ENCODE measurements at regions not wholly inside any gene's neighbourhood (a gene's known extent, or its start where the extent isn't known, plus 50 kb on each side); places are given as distances from the start of the nearest gene placed in this dataset.

DNA sequence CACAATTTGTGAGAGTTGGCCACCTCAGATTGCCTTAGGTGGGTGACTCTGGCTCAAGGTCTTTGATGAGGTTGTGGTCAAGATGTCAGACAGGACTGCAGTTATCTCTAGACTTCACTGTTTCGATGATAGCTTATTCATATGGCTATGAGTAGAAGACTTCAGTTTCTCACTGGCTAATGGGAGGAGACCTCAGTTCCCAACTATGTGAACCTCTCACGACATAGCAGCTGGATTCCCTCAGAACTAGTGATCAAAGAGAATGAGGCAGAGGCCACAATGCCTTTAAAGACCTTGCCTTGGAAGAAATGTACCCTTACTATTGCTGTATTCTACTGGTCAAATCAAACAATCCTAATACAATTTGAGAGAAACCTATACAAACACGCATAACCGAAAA lies 607.5 kb upstream of the ROBO2 start:
- TF ChIP-seq REST (IDR thresholded peaks at IDR 0.05; ENCODE audit: borderline replicate concordance), result no peak
- no peak for TF ChIP-seq REST (CRISPR knock-in tag; IDR thresholded peaks at IDR 0.05; ENCODE audit: low read depth)
- TF ChIP-seq KDM4B (IDR thresholded peaks at IDR 0.05; ENCODE audit: borderline replicate concordance in 2 of 2, low read depth in 1 of 2), result no peak
- TF ChIP-seq CHD4 (IDR thresholded peaks at IDR 0.05; ENCODE audit: insufficient read depth, insufficient replicate concordance, low read depth, low read length, poor library complexity, severe bottlenecking), result no peak
- no peak for TF ChIP-seq CTCF (IDR thresholded peaks at IDR 0.05 in 2 of 3, conservative IDR thresholded peaks at IDR 0.05 in 1 of 3; ENCODE audit: insufficient read depth in 2 of 3, low read depth in 1 of 3, low read length in 3 of 3)
- TF ChIP-seq MTA2 (IDR thresholded peaks at IDR 0.05; ENCODE audit: low read depth), result no peak

Data from K562 (cell line).